ENCODE measurements at regions not wholly inside any gene's neighbourhood (a gene's known extent, or its start where the extent isn't known, plus 50 kb on each side); places are given as distances from the start of the nearest gene placed in this dataset.
"Not testable (repeated sequence)": the region's sequence is repeated elsewhere in the genome, so short reads cannot be mapped to it uniquely, and the experiment has no call there.

- Histone ChIP-seq H3K4me2 (no peak overlapping the region), H3K27me3 (no peaks in the 10 kb centered on the region), H3K4me1 (no peaks in the 10 kb centered on the region), H3K9me3 (replicated peaks in 1 of 11) (no peaks in the 10 kb centered on the region), H3K9ac (no peak overlapping the region), H3K36me3 (no peaks in the 10 kb centered on the region), H3K4me3 (no peak overlapping the region), H4K20me1 (no peaks in the 10 kb centered on the region), H3K27ac (no peak overlapping the region)
- no peak for TF ChIP-seq Cebpa-rat (IDR thresholded peaks at IDR 0.05)
Observed at GRCh38 chr4:114400531-114400930, 198.1 kb upstream of the UGT8 start.

- no peaks in the 10 kb centered on the region for H3K9me3 ChIP-seq (replicated peaks in 1 of 11)
- TF ChIP-seq Cebpa-rat (IDR thresholded peaks at IDR 0.05): no peak
- no peak overlapping the region for H3K4me2 ChIP-seq
- H3K4me3 ChIP-seq: no peak overlapping the region
- H4K20me1 ChIP-seq: no peaks in the 10 kb centered on the region
- no peaks in the 10 kb centered on the region for H3K27me3 ChIP-seq
- H3K27ac ChIP-seq: no peak overlapping the region
- H3K9ac ChIP-seq: no peak overlapping the region
- no peaks in the 10 kb centered on the region for H3K36me3 ChIP-seq
- H3K4me1 ChIP-seq: no peaks in the 10 kb centered on the region
Observed at GRCh38 chr4:114401483-114401882, 197.1 kb upstream of the UGT8 start.

DNA sequence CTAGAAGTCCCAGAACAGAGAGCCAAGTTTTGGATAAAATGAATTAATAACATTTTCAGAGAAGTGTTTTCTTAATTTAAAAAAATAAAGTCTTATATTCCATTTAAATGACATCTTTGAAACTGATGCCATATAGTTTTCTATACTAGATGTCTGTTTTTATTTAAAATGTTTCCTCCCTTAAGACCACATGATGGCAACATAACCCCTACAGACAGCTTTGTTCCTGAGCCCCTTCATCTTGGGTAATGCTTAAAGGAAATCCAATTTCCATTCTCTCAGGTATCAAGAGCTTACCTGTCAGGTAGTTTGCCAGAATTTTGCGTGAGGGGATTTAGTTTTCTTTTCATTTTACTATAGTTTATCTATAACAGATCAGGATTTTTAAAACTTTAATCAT, 181.4 kb upstream of the UGT8 start:
- Histone ChIP-seq H3K36me3 (no peaks in the 10 kb centered on the region), H4K20me1 (no peaks in the 10 kb centered on the region; a peak in 1 of 22 replicates), H3K4me3 (no peak overlapping the region), H3K27ac (no peak overlapping the region), H3K4me2 (no peak overlapping the region), H3K9me3 (replicated peaks in 1 of 11) (peaks cover 0 to 15% (median 6%) of the 10 kb centered on the region in 11 experiments; a peak in 9 of 22 replicates), H3K27me3 (no peaks in the 10 kb centered on the region), H3K4me1 (no peaks in the 10 kb centered on the region), H3K9ac (no peak overlapping the region)
- no peak for TF ChIP-seq Cebpa-rat (IDR thresholded peaks at IDR 0.05)

- Histone ChIP-seq H3K4me3 (no peak overlapping the region), H3K27ac (no peak overlapping the region), H3K4me1 (no peaks in the 10 kb centered on the region), H3K27me3 (no peaks in the 10 kb centered on the region), H3K4me2 (no peak overlapping the region), H4K20me1 (no peaks in the 10 kb centered on the region; a peak in 1 of 22 replicates), H3K9ac (no peak overlapping the region), H3K9me3 (replicated peaks in 1 of 11) (peaks cover 0 to 7% (median 3%) of the 10 kb centered on the region in 11 experiments; a peak in 7 of 22 replicates), H3K36me3 (no peaks in the 10 kb centered on the region)
- no peak for TF ChIP-seq Cebpa-rat (IDR thresholded peaks at IDR 0.05)
Observed at GRCh38 chr4:114420069-114420468, 178.5 kb upstream of the UGT8 start.

DNA sequence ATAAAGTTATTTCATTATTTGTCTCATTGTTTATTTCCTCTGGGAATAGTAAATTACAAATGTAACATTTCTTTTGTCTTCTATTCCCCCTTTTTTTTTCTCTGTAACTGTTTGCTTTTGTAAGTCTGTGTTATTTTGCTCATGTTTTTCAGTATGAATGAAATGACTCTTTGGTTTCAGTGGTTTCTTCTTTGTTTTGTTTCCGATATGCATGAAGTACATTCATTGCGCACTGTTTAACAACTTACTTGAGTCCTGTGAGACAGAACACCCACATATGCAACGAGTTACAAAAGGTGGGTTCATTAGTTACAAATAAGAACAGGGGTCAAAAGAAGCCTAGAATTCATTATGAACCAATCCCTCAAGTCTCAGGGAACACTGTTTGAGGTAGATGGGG, 175.0 kb upstream of the UGT8 start:
- H3K36me3 ChIP-seq: no peaks in the 10 kb centered on the region
- H3K9me3 ChIP-seq (replicated peaks in 1 of 11): no peaks in the 10 kb centered on the region
- no peak overlapping the region for H3K27ac ChIP-seq
- H3K4me1 ChIP-seq: no peaks in the 10 kb centered on the region
- no peaks in the 10 kb centered on the region for H3K27me3 ChIP-seq
- no peak for TF ChIP-seq Cebpa-rat (IDR thresholded peaks at IDR 0.05)
- H3K4me2 ChIP-seq: no peak overlapping the region
- no peaks in the 10 kb centered on the region for H4K20me1 ChIP-seq
- H3K9ac ChIP-seq: no peak overlapping the region
- H3K4me3 ChIP-seq: no peak overlapping the region

DNA sequence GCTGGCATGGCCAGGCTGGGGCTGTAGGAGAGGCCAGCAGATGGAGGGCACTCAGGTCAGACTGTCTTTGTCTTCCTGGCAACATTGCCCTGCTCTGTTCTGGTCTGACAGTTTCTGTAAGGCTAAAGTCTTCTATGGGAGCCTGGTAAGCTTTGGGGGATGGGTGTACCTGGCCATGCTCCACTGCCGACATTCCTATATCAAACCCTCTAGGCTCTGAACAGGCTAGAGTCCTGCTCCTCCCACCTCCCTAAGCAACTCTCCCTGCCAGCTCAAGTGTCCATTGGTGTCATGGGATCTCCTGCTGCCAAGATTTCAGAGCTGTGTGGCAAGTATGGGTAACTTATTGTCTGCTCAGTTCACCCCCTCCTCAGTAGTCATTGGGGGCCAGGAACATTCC, 163.5 kb upstream of the UGT8 start:
- Histone ChIP-seq H3K27me3 (no peaks in the 10 kb centered on the region), H3K4me2 (no peak overlapping the region), H3K4me1 (peaks cover 0 to 9% (median 0%) of the 10 kb centered on the region in 10 experiments; a peak in 1 of 20 replicates), H3K27ac (no peak overlapping the region), H3K9ac (no peak overlapping the region), H3K4me3 (no peak overlapping the region), H3K36me3 (no peaks in the 10 kb centered on the region), H3K9me3 (replicated peaks in 1 of 11) (peaks cover 0 to 8% (median 0%) of the 10 kb centered on the region in 11 experiments; a peak in 1 of 22 replicates), H4K20me1 (no peaks in the 10 kb centered on the region)
- TF ChIP-seq Cebpa-rat (IDR thresholded peaks at IDR 0.05): no peak

- Histone ChIP-seq H3K4me1 (no peaks in the 10 kb centered on the region), H3K4me2 (no peak overlapping the region), H3K27me3 (no peaks in the 10 kb centered on the region), H3K36me3 (no peaks in the 10 kb centered on the region), H3K9me3 (replicated peaks in 1 of 11) (no peaks in the 10 kb centered on the region), H3K27ac (no peak overlapping the region), H4K20me1 (no peaks in the 10 kb centered on the region), H3K9ac (no peak overlapping the region), H3K4me3 (no peak overlapping the region)
- no peak for TF ChIP-seq Cebpa-rat (IDR thresholded peaks at IDR 0.05)
Observed at GRCh38 chr4:114442856-114443255, 155.8 kb upstream of the UGT8 start.

- Histone ChIP-seq H3K27ac (no peak overlapping the region), H3K4me2 (no peak overlapping the region), H3K4me3 (no peak overlapping the region), H3K9me3 (replicated peaks in 1 of 11) (no peaks in the 10 kb centered on the region), H4K20me1 (no peaks in the 10 kb centered on the region), H3K4me1 (no peaks in the 10 kb centered on the region), H3K9ac (no peak overlapping the region), H3K36me3 (no peaks in the 10 kb centered on the region), H3K27me3 (no peaks in the 10 kb centered on the region)
- no peak for TF ChIP-seq Cebpa-rat (IDR thresholded peaks at IDR 0.05)
Observed at GRCh38 chr4:114444211-114444610, 154.4 kb upstream of the UGT8 start.

DNA sequence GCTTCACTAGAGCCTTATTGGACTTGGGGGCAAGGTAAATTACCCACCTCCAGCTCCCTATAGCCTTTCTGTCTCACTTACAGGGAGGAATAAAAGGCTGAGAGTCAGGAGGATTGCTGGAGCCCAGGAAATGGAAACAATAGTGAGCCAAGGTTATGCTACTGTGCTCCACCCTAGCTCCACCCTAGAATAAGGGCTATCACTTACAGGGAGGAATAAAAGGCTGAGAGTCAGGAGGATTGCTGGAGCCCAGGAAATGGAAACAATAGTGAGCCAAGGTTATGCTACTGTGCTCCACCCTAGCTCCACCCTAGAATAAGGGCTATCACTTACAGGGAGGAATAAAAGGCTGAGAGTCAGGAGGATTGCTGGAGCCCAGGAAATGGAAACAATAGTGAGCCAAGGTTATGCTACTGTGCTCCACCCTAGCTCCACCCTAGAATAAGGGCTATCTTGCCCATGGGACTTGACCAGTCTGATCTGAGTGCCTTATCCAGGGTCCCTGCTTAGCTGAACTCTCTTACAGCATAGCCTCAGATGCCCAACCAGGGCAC, 150.6 kb upstream of the UGT8 start:
- not testable (repeated sequence) for H3K36me3 ChIP-seq; H4K20me1 ChIP-seq; H3K27ac ChIP-seq; H3K4me1 ChIP-seq; H3K4me3 ChIP-seq; H3K9ac ChIP-seq; H3K27me3 ChIP-seq; H3K9me3 ChIP-seq (replicated peaks in 1 of 11); H3K4me2 ChIP-seq

- Histone ChIP-seq H3K9ac (no peak overlapping the region), H3K4me1 (no peaks in the 10 kb centered on the region), H3K36me3 (no peaks in the 10 kb centered on the region), H3K27me3 (no peaks in the 10 kb centered on the region), H4K20me1 (no peaks in the 10 kb centered on the region), H3K4me3 (no peak overlapping the region), H3K4me2 (no peak overlapping the region), H3K27ac (no peak overlapping the region), H3K9me3 (replicated peaks in 1 of 11) (no peaks in the 10 kb centered on the region)
- no peak for TF ChIP-seq Cebpa-rat (IDR thresholded peaks at IDR 0.05)
Observed at GRCh38 chr4:114458728-114459127, 139.9 kb upstream of the UGT8 start.

All from BLaER1 treated with 17β-estradiol and CSF1 and Interleukin-3, amounts not matched to agents 10 nM and 100 nM (cell line).